HCT116 (cell line): ENCODE measurements at regions not wholly inside any gene's neighbourhood (a gene's known extent, or its start where the extent isn't known, plus 50 kb on each side); places are given as distances from the start of the nearest gene placed in this dataset.

Experiments
- ATAC-seq: fragments of 200-7000 bp; cut with Tn5 transposase; 2 replicates; pipeline ENCODE4 v1.9.1; 2020; ENCODE audit warnings: mild to moderate bottlenecking, moderate library complexity
- BruUV-seq: library from RNA; stranded (reverse); fragments of 400-500 nt; replicated peaks from 2 replicates; lab custom pipeline; 2021; lab: Mats Ljungman, UMichigan
- CTCF ChIA-PET: fragments of 300-600 bp; sonication (Branson Sonifier 250); formaldehyde crosslinking; loops from one replicate; lab custom pipeline; 2021; ENCODE audit warnings: antibody characterized with exemption; lab: Charles Lee
- POLR2A ChIA-PET: fragments of 300-600, 350-600 bp; sonication (Branson Sonifier 250); formaldehyde crosslinking; loops from one replicate; lab custom pipeline; 2021; ENCODE audit warnings: antibody characterized with exemption; lab: Charles Lee
- RAD21 ChIA-PET, 2 experiments: fragments of 300-600 bp; sonication (Branson Sonifier 250); formaldehyde crosslinking; loops; one replicate each; lab custom pipeline; 2023; ENCODE audit warnings: low total read pairs in 2 of 2; ENCODE audit not compliant: uncharacterized antibody in 2 of 2, unreplicated experiment in 2 of 2, low non-redundant PET in 1 of 2; lab: Charles Lee
- DNase-seq: peaks from one replicate; pipeline ENCODE4 v3.0.0-alpha.2; 2010; ENCODE audit warnings: low read depth, low spot score
- H2AFZ ChIP-seq: fragments of 200-600 bp; shearing (Covaris generic), sonication (generic); 2 replicates; pipeline ENCODE4 v1.6.1; 2017; ENCODE audit warnings: low read depth, mixed run types, mixed read lengths, antibody characterized with exemption, low read length; ENCODE audit not compliant: poor library complexity, severe bottlenecking
- H3K27ac ChIP-seq: 2 replicates; pipeline ENCODE4 v1.5.1; 2012; ENCODE audit warnings: low read depth, low read length
- H3K27me3 ChIP-seq: fragments of 200-600 bp; sonication (generic); 2 replicates; pipeline ENCODE4 v1.6.1; 2016; ENCODE audit warnings: mixed run types, low read length, mixed read lengths; ENCODE audit not compliant: insufficient read depth
- H3K36me3 ChIP-seq, 2 experiments: fragments of 200-500 bp in 1 of 2; fragments of 200-600 bp in 1 of 2; sonication (Bioruptor generic) in 1 of 2; sonication (generic) in 1 of 2; 2 replicates each; pipeline versions ENCODE4 v1.5.1 to v1.6.1; 2014 to 2016; ENCODE audit warnings: low read length in 2 of 2, inconsistent platforms in 1 of 2, mixed read lengths in 1 of 2, mixed run types in 1 of 2; ENCODE audit not compliant: insufficient read depth in 2 of 2, control insufficient read depth in 1 of 2
- H3K4me1 ChIP-seq, 2 experiments: fragments of 200-600 bp in 1 of 2; sonication (generic) in 1 of 2; 2 replicates each; pipeline versions ENCODE4 v1.5.1 to v1.6.1; 2012 to 2017; ENCODE audit warnings: low read length in 2 of 2, inconsistent platforms in 1 of 2, mild to moderate bottlenecking in 1 of 2, mixed read lengths in 1 of 2, mixed run types in 1 of 2, moderate library complexity in 1 of 2; ENCODE audit not compliant: insufficient read depth in 2 of 2, control insufficient read depth in 1 of 2
- H3K4me2 ChIP-seq: fragments of 200-600 bp; sonication (generic); 2 replicates; pipeline ENCODE4 v1.6.1; 2017; ENCODE audit warnings: mixed run types, low read length, mixed read lengths
- H3K4me3 ChIP-seq, 2 experiments: fragments of 200-600 bp in 1 of 2; sonication (generic) in 1 of 2; replicated peaks in 1 of 2; 2 replicates each; pipeline ENCODE4 v1.5.1; 2011 to 2016; ENCODE audit warnings: low read length in 2 of 2, control low read depth in 1 of 2, low read depth in 1 of 2, mild to moderate bottlenecking in 1 of 2, mixed read lengths in 1 of 2, mixed run types in 1 of 2
- H3K79me2 ChIP-seq: fragments of 200-600 bp; sonication (generic); 2 replicates; pipeline ENCODE4 v1.6.1; 2017; ENCODE audit warnings: mild to moderate bottlenecking, mixed run types, low read length, moderate library complexity, mixed read lengths; ENCODE audit not compliant: insufficient read depth
- H3K9ac ChIP-seq: fragments of 200-600 bp; sonication (generic); 2 replicates; pipeline ENCODE4 v1.6.1; 2016; ENCODE audit warnings: low read length, mixed read lengths
- H3K9me2 ChIP-seq: fragments of 200-600 bp; sonication (generic), shearing (Covaris generic); 2 replicates; pipeline ENCODE4 v1.6.1; 2017; ENCODE audit warnings: mixed run types, mild to moderate bottlenecking, moderate library complexity; ENCODE audit not compliant: insufficient read depth
- H3K9me3 ChIP-seq, 2 experiments: fragments of 200-500 bp in 1 of 2; fragments of 200-600 bp in 1 of 2; sonication (Bioruptor generic) in 1 of 2; sonication (generic) in 1 of 2; 2 replicates each; pipeline ENCODE4 v1.6.1; 2014 to 2017; ENCODE audit warnings: low read length in 2 of 2, mixed read lengths in 2 of 2, inconsistent platforms in 1 of 2, low read depth in 1 of 2, mild to moderate bottlenecking in 1 of 2, mixed run types in 1 of 2, moderate library complexity in 1 of 2; ENCODE audit not compliant: control insufficient read depth in 1 of 2, insufficient read depth in 1 of 2
- H4K20me1 ChIP-seq: fragments of 200-600 bp; sonication (generic), shearing (Covaris generic); 2 replicates; pipeline ENCODE4 v1.6.1; 2017; ENCODE audit warnings: mixed run types, mild to moderate bottlenecking, moderate library complexity; ENCODE audit not compliant: insufficient read depth
- CBX3 ChIP-seq: IDR thresholded peaks from 2 replicates; pipeline ENCODE4 v1.6.1; 2012; ENCODE audit warnings: low read depth
- CEBPB ChIP-seq: IDR thresholded peaks from 2 replicates; pipeline ENCODE4 v1.6.1; 2012; ENCODE audit warnings: low read depth
- EZH2 ChIP-seq: fragments of 200-600 bp; sonication (generic); IDR thresholded peaks from 2 replicates; pipeline ENCODE4 v1.6.1; 2017; ENCODE audit warnings: antibody characterized with exemption, mixed run types
- FOSL1 ChIP-seq: IDR thresholded peaks from 2 replicates; pipeline ENCODE4 v1.6.1; 2012; ENCODE audit warnings: low read depth
- JUND ChIP-seq: IDR thresholded peaks from 2 replicates; pipeline ENCODE4 v1.6.1; 2012
- RAD21 ChIP-seq: IDR thresholded peaks from 2 replicates; pipeline ENCODE4 v1.6.1; 2012; ENCODE audit warnings: low read depth, mild to moderate bottlenecking
- SRF ChIP-seq: IDR thresholded peaks from 2 replicates; pipeline ENCODE4 v1.6.1; 2012; ENCODE audit warnings: low read depth
- YY1 ChIP-seq: IDR thresholded peaks from 2 replicates; pipeline ENCODE4 v1.6.1; 2011; ENCODE audit warnings: low read length, low read depth, moderate library complexity, mild to moderate bottlenecking; ENCODE audit not compliant: insufficient replicate concordance; ENCODE audit errors: extremely low read depth
- ZNF274 ChIP-seq: fragments of 200-500 bp; sonication (Bioruptor generic); IDR thresholded peaks from 2 replicates; pipeline ENCODE4 v1.6.1; 2014; ENCODE audit warnings: mild to moderate bottlenecking, low read depth, low read length, inconsistent platforms
- intact Hi-C: fragments of 100-400 bp; cut with micrococcal nuclease; formaldehyde crosslinking; loops from 2 replicates; pipeline ENCODE4 v1.10.0; 2022
- TF ChIP-seq, protein P1 (sequence below): IDR thresholded peaks from 2 replicates; pipeline ENCODE4 v1.6.1; 2012
- TF ChIP-seq, protein P2 (sequence below): IDR thresholded peaks from 2 replicates; pipeline ENCODE4 v1.6.1; 2011; ENCODE audit warnings: mild to moderate bottlenecking, low read length, moderate library complexity; ENCODE audit not compliant: insufficient replicate concordance; ENCODE audit errors: extremely low read depth
- TF ChIP-seq, protein P3 (sequence below), 3 experiments: fragments of 200-600 bp in 1 of 3; sonication (generic) in 1 of 3; IDR thresholded peaks in 2 of 3; conservative IDR thresholded peaks in 1 of 3; 2 replicates each; pipeline ENCODE4 v1.5.1; 2012 to 2017; ENCODE audit warnings: low read depth in 2 of 3, low read length in 2 of 3, antibody characterized with exemption in 1 of 3, borderline replicate concordance in 1 of 3, control low read depth in 1 of 3, mild to moderate bottlenecking in 1 of 3, mixed read lengths in 1 of 3, mixed run types in 1 of 3, moderate library complexity in 1 of 3; ENCODE audit not compliant: insufficient read depth in 1 of 3
- TF ChIP-seq, protein P4 (sequence below): IDR thresholded peaks from 2 replicates; pipeline ENCODE4 v1.6.1; 2012; ENCODE audit warnings: low read depth
- TF ChIP-seq, protein P5 (sequence below): IDR thresholded peaks from 2 replicates; pipeline ENCODE4 v1.6.1; 2012

DNA sequence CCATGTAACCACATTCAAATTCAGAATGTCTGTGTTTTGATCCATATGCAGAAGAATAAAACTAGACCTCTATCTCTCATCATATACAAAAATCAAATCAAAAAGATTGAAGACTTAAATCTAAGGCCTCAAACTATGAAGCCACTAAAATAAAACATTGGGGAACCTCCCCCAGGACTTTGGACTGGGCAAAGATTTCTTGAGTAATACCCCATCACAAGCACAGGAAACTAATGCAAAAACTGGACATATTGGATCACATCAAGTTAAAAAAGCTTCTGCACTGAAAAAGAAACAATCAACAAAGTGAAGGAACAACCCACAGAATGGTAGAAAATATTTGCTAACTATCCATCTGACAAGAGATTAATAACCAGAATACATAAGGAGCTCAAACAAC is 266.8 kb downstream of the EPM2A start:
- no peak for DNase-seq
- H3K79me2 ChIP-seq: no peaks in the 10 kb centered on the region
- H2AFZ ChIP-seq: no peak overlapping the region

More for the DNA sequence above, 266.8 kb downstream of the EPM2A start:
- intact Hi-C loops: no loop called here
- Histone ChIP-seq H3K9ac (no peak overlapping the region), H3K27me3 (no peaks in the 10 kb centered on the region), H3K36me3 (no peaks in the 10 kb centered on the region), H3K27ac (no peak overlapping the region), H4K20me1 (no peaks in the 10 kb centered on the region), H3K9me2 (no peaks in the 10 kb centered on the region), H3K4me3 (no peak overlapping the region), H3K4me2 (no peak overlapping the region), H3K4me1 (no peaks in the 10 kb centered on the region), H3K9me3 (no peaks in the 10 kb centered on the region; a peak in 1 of 4 replicates)
- no peak for ATAC-seq
- ChIA-PET POLR2A (no interaction called here), CTCF (no interaction called here), RAD21 (no interaction called here)
- BruUV-seq: no TSS peak
- TF ChIP-seq, protein P1, sequence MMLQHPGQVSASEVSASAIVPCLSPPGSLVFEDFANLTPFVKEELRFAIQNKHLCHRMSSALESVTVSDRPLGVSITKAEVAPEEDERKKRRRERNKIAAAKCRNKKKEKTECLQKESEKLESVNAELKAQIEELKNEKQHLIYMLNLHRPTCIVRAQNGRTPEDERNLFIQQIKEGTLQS: no peak
- TF ChIP-seq, protein P2, sequence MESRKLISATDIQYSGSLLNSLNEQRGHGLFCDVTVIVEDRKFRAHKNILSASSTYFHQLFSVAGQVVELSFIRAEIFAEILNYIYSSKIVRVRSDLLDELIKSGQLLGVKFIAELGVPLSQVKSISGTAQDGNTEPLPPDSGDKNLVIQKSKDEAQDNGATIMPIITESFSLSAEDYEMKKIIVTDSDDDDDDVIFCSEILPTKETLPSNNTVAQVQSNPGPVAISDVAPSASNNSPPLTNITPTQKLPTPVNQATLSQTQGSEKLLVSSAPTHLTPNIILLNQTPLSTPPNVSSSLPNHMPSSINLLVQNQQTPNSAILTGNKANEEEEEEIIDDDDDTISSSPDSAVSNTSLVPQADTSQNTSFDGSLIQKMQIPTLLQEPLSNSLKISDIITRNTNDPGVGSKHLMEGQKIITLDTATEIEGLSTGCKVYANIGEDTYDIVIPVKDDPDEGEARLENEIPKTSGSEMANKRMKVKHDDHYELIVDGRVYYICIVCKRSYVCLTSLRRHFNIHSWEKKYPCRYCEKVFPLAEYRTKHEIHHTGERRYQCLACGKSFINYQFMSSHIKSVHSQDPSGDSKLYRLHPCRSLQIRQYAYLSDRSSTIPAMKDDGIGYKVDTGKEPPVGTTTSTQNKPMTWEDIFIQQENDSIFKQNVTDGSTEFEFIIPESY: no peak
- TF ChIP-seq EZH2: no peak
- no peak for TF ChIP-seq CBX3
- no peak for TF ChIP-seq YY1
- TF ChIP-seq SRF: no peak
- TF ChIP-seq ZNF274: no peak
- no peak for TF ChIP-seq RAD21
- TF ChIP-seq, protein P3, sequence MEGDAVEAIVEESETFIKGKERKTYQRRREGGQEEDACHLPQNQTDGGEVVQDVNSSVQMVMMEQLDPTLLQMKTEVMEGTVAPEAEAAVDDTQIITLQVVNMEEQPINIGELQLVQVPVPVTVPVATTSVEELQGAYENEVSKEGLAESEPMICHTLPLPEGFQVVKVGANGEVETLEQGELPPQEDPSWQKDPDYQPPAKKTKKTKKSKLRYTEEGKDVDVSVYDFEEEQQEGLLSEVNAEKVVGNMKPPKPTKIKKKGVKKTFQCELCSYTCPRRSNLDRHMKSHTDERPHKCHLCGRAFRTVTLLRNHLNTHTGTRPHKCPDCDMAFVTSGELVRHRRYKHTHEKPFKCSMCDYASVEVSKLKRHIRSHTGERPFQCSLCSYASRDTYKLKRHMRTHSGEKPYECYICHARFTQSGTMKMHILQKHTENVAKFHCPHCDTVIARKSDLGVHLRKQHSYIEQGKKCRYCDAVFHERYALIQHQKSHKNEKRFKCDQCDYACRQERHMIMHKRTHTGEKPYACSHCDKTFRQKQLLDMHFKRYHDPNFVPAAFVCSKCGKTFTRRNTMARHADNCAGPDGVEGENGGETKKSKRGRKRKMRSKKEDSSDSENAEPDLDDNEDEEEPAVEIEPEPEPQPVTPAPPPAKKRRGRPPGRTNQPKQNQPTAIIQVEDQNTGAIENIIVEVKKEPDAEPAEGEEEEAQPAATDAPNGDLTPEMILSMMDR (IDR thresholded peaks at IDR 0.05 in 2 of 3, conservative IDR thresholded peaks at IDR 0.05 in 1 of 3; ENCODE audit: borderline replicate concordance in 1 of 3, insufficient read depth in 1 of 3, low read depth in 2 of 3, low read length in 2 of 3): no peak
- TF ChIP-seq, protein P4, sequence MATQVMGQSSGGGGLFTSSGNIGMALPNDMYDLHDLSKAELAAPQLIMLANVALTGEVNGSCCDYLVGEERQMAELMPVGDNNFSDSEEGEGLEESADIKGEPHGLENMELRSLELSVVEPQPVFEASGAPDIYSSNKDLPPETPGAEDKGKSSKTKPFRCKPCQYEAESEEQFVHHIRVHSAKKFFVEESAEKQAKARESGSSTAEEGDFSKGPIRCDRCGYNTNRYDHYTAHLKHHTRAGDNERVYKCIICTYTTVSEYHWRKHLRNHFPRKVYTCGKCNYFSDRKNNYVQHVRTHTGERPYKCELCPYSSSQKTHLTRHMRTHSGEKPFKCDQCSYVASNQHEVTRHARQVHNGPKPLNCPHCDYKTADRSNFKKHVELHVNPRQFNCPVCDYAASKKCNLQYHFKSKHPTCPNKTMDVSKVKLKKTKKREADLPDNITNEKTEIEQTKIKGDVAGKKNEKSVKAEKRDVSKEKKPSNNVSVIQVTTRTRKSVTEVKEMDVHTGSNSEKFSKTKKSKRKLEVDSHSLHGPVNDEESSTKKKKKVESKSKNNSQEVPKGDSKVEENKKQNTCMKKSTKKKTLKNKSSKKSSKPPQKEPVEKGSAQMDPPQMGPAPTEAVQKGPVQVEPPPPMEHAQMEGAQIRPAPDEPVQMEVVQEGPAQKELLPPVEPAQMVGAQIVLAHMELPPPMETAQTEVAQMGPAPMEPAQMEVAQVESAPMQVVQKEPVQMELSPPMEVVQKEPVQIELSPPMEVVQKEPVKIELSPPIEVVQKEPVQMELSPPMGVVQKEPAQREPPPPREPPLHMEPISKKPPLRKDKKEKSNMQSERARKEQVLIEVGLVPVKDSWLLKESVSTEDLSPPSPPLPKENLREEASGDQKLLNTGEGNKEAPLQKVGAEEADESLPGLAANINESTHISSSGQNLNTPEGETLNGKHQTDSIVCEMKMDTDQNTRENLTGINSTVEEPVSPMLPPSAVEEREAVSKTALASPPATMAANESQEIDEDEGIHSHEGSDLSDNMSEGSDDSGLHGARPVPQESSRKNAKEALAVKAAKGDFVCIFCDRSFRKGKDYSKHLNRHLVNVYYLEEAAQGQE: no peak
- no peak for TF ChIP-seq JUND
- TF ChIP-seq CEBPB: no peak
- no peak for TF ChIP-seq FOSL1
- TF ChIP-seq, protein P5, sequence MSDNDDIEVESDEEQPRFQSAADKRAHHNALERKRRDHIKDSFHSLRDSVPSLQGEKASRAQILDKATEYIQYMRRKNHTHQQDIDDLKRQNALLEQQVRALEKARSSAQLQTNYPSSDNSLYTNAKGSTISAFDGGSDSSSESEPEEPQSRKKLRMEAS: no peak
- TF ChIP-seq, all 23 proteins: peak for 0
